GM12878 (cell line): ENCODE measurements at regions not wholly inside any gene's neighbourhood (a gene's known extent, or its start where the extent isn't known, plus 50 kb on each side); places are given as distances from the start of the nearest gene placed in this dataset.

ENCODE experiments used
- CEBPB ChIP-seq, 2 experiments: fragments of 150-350 bp in 1 of 2; IDR thresholded peaks; 2 replicates each; pipeline ENCODE4 v1.6.1; 2012 to 2014; ENCODE audit warnings: low read depth in 2 of 2, low read length in 2 of 2, borderline replicate concordance in 1 of 2, inconsistent platforms in 1 of 2
- IKZF2 ChIP-seq, 2 experiments: fragments of 450-650 bp; IDR thresholded peaks; 2 replicates each; pipeline ENCODE4 v1.6.1; 2017; ENCODE audit warnings: mild to moderate bottlenecking in 2 of 2, moderate library complexity in 2 of 2
- PAX8 ChIP-seq: fragments of 450-650 bp; IDR thresholded peaks from 2 replicates; pipeline ENCODE4 v1.6.1; 2017; ENCODE audit warnings: mild to moderate bottlenecking, moderate library complexity
- SPI1 ChIP-seq: IDR thresholded peaks from 2 replicates; pipeline ENCODE4 v1.6.1; 2011; ENCODE audit warnings: low read depth, mild to moderate bottlenecking, low read length, moderate library complexity, borderline replicate concordance; ENCODE audit not compliant: insufficient read depth
- TBL1XR1 ChIP-seq: IDR thresholded peaks from 2 replicates; pipeline ENCODE4 v1.6.1; 2012; ENCODE audit warnings: low read depth, low read length, improper control_type of control experiment
- ZNF274 ChIP-seq: IDR thresholded peaks from one replicate; pipeline ENCODE4 v1.8.0; 2011; ENCODE audit not compliant: insufficient read length, insufficient read depth
- TF ChIP-seq, protein P1 (sequence below), 3 experiments: IDR thresholded peaks in 2 of 3; conservative IDR thresholded peaks in 1 of 3; 2 replicates each; pipeline ENCODE4 v1.5.1; 2011; ENCODE audit warnings: low read depth in 3 of 3, low read length in 3 of 3, mild to moderate bottlenecking in 3 of 3, control low read depth in 2 of 3, moderate library complexity in 2 of 3, inconsistent platforms in 1 of 3, mixed read lengths in 1 of 3; ENCODE audit not compliant: control insufficient read depth in 2 of 3, insufficient read depth in 1 of 3; ENCODE audit errors: extremely low read depth in 1 of 3
- TF ChIP-seq, protein P2 (sequence below): IDR thresholded peaks from 2 replicates; pipeline ENCODE4 v1.6.1; 2012; ENCODE audit warnings: low read length, inconsistent platforms
- TF ChIP-seq, protein P3 (sequence below): IDR thresholded peaks from 2 replicates; pipeline ENCODE4 v1.6.1; 2012; ENCODE audit warnings: mild to moderate bottlenecking, low read depth, low read length

DNA sequence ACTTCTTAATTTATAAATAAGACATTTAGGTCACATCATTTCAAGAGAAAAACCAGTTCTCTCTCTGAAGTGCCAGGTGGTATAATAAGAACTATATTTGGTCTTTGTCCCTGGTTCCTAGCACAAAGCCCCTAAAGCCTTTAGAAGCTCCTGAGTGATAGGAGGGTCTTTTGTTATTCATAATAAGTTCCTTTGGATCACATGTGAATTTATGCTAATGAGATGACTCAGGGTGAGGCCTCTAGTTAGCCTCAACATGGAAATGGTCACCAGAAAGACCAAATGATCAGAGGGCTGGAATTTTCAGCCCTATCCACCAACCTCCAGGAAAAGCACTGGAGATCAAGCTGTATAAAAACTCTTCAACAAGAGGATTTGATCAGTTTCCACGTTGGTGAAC lies 68.1 kb upstream of the BLTP1 start:
- TF ChIP-seq, protein P1, sequence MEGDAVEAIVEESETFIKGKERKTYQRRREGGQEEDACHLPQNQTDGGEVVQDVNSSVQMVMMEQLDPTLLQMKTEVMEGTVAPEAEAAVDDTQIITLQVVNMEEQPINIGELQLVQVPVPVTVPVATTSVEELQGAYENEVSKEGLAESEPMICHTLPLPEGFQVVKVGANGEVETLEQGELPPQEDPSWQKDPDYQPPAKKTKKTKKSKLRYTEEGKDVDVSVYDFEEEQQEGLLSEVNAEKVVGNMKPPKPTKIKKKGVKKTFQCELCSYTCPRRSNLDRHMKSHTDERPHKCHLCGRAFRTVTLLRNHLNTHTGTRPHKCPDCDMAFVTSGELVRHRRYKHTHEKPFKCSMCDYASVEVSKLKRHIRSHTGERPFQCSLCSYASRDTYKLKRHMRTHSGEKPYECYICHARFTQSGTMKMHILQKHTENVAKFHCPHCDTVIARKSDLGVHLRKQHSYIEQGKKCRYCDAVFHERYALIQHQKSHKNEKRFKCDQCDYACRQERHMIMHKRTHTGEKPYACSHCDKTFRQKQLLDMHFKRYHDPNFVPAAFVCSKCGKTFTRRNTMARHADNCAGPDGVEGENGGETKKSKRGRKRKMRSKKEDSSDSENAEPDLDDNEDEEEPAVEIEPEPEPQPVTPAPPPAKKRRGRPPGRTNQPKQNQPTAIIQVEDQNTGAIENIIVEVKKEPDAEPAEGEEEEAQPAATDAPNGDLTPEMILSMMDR (IDR thresholded peaks at IDR 0.05 in 2 of 3, conservative IDR thresholded peaks at IDR 0.05 in 1 of 3; ENCODE audit: control insufficient read depth in 2 of 3, extremely low read depth in 1 of 3, insufficient read depth in 1 of 3, low read depth in 3 of 3, low read length in 3 of 3): no peak
- TF ChIP-seq IKZF2 (IDR thresholded peaks at IDR 0.05) (no peak), ZNF274 (no peak), PAX8 (no peak), SPI1 (no peak), CEBPB (IDR thresholded peaks at IDR 0.05; ENCODE audit: borderline replicate concordance in 1 of 2, low read depth in 2 of 2, low read length in 2 of 2) (no peak), TBL1XR1 (no peak)
- TF ChIP-seq, protein P2, sequence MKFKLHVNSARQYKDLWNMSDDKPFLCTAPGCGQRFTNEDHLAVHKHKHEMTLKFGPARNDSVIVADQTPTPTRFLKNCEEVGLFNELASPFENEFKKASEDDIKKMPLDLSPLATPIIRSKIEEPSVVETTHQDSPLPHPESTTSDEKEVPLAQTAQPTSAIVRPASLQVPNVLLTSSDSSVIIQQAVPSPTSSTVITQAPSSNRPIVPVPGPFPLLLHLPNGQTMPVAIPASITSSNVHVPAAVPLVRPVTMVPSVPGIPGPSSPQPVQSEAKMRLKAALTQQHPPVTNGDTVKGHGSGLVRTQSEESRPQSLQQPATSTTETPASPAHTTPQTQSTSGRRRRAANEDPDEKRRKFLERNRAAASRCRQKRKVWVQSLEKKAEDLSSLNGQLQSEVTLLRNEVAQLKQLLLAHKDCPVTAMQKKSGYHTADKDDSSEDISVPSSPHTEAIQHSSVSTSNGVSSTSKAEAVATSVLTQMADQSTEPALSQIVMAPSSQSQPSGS: no peak
- TF ChIP-seq, protein P3, sequence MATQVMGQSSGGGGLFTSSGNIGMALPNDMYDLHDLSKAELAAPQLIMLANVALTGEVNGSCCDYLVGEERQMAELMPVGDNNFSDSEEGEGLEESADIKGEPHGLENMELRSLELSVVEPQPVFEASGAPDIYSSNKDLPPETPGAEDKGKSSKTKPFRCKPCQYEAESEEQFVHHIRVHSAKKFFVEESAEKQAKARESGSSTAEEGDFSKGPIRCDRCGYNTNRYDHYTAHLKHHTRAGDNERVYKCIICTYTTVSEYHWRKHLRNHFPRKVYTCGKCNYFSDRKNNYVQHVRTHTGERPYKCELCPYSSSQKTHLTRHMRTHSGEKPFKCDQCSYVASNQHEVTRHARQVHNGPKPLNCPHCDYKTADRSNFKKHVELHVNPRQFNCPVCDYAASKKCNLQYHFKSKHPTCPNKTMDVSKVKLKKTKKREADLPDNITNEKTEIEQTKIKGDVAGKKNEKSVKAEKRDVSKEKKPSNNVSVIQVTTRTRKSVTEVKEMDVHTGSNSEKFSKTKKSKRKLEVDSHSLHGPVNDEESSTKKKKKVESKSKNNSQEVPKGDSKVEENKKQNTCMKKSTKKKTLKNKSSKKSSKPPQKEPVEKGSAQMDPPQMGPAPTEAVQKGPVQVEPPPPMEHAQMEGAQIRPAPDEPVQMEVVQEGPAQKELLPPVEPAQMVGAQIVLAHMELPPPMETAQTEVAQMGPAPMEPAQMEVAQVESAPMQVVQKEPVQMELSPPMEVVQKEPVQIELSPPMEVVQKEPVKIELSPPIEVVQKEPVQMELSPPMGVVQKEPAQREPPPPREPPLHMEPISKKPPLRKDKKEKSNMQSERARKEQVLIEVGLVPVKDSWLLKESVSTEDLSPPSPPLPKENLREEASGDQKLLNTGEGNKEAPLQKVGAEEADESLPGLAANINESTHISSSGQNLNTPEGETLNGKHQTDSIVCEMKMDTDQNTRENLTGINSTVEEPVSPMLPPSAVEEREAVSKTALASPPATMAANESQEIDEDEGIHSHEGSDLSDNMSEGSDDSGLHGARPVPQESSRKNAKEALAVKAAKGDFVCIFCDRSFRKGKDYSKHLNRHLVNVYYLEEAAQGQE: no peak
